ENCODE measurements at regions not wholly inside any gene's neighbourhood (a gene's known extent, or its start where the extent isn't known, plus 50 kb on each side); places are given as distances from the start of the nearest gene placed in this dataset.

GRCh38 chr5:82563745-82564144 is 285.6 kb upstream of the RPS23 start:
- no peak for TF ChIP-seq CTCF (IDR thresholded peaks at IDR 0.05; ENCODE audit: low read depth, low read length, missing control alignments)
- in situ Hi-C loops (cut with HindIII; ENCODE audit: low pct_ligation_motif_present, low sequenced_read_pairs): no loop called here
- H3K36me3 ChIP-seq (replicated peaks): no peaks in the 10 kb centered on the region
- no peak for DNase-seq
- no peaks in the 10 kb centered on the region for H3K27me3 ChIP-seq (replicated peaks)
- no peak overlapping the region for H3K27ac ChIP-seq
- no peak overlapping the region for H3K4me3 ChIP-seq (ENCODE audit: low read depth, low read length)

GRCh38 chr5:82562696-82563240 is 284.6 kb upstream of the RPS23 start:
- Histone ChIP-seq H3K4me3 (ENCODE audit: low read depth, low read length) (no peak overlapping the region), H3K27me3 (replicated peaks) (no peaks in the 10 kb centered on the region), H3K36me3 (replicated peaks) (no peaks in the 10 kb centered on the region), H3K27ac (no peak overlapping the region)
- no peak for DNase-seq
- TF ChIP-seq CTCF (IDR thresholded peaks at IDR 0.05; ENCODE audit: low read depth, low read length, missing control alignments): no peak
- in situ Hi-C loops (cut with HindIII; ENCODE audit: low pct_ligation_motif_present, low sequenced_read_pairs): no loop called here

- Histone ChIP-seq H3K27ac (no peak overlapping the region), H3K27me3 (replicated peaks) (no peaks in the 10 kb centered on the region), H3K36me3 (replicated peaks) (no peaks in the 10 kb centered on the region), H3K4me3 (ENCODE audit: low read depth, low read length) (no peak overlapping the region)
- TF ChIP-seq CTCF (IDR thresholded peaks at IDR 0.05; ENCODE audit: low read depth, low read length, missing control alignments): no peak
- no peak for DNase-seq
- in situ Hi-C loops (cut with HindIII; ENCODE audit: low pct_ligation_motif_present, low sequenced_read_pairs): no loop called here
Measured at GRCh38 chr5:82561797-82562196, 283.6 kb upstream of the RPS23 start.

GRCh38 chr5:82560969-82561368 is 282.8 kb upstream of the RPS23 start:
- no peaks in the 10 kb centered on the region for H3K27me3 ChIP-seq (replicated peaks)
- DNase-seq: no peak
- TF ChIP-seq CTCF (IDR thresholded peaks at IDR 0.05; ENCODE audit: low read depth, low read length, missing control alignments): no peak
- no peak overlapping the region for H3K27ac ChIP-seq
- in situ Hi-C loops (cut with HindIII; ENCODE audit: low pct_ligation_motif_present, low sequenced_read_pairs): no loop called here
- H3K36me3 ChIP-seq (replicated peaks): no peaks in the 10 kb centered on the region
- no peak overlapping the region for H3K4me3 ChIP-seq (ENCODE audit: low read depth, low read length)

- TF ChIP-seq CTCF (IDR thresholded peaks at IDR 0.05; ENCODE audit: low read depth, low read length, missing control alignments): no peak
- H3K27ac ChIP-seq: no peak overlapping the region
- H3K4me3 ChIP-seq (ENCODE audit: low read depth, low read length): no peak overlapping the region
- no peaks in the 10 kb centered on the region for H3K36me3 ChIP-seq (replicated peaks)
- in situ Hi-C loops (cut with HindIII; ENCODE audit: low pct_ligation_motif_present, low sequenced_read_pairs): no loop called here
- DNase-seq: no peak
- no peaks in the 10 kb centered on the region for H3K27me3 ChIP-seq (replicated peaks)
Measured at GRCh38 chr5:82560561-82560960, 282.4 kb upstream of the RPS23 start.

GRCh38 chr5:82551840-82552385 is 273.8 kb upstream of the RPS23 start:
- no peak for DNase-seq
- no peak overlapping the region for H3K4me3 ChIP-seq (ENCODE audit: low read depth, low read length)

More at GRCh38 chr5:82551840-82552385, 273.8 kb upstream of the RPS23 start:
- no peak overlapping the region for H3K27ac ChIP-seq
- no peaks in the 10 kb centered on the region for H3K36me3 ChIP-seq (replicated peaks)
- H3K27me3 ChIP-seq (replicated peaks): no peaks in the 10 kb centered on the region
- no peak for TF ChIP-seq CTCF (IDR thresholded peaks at IDR 0.05; ENCODE audit: low read depth, low read length, missing control alignments)
- in situ Hi-C loops (cut with HindIII; ENCODE audit: low pct_ligation_motif_present, low sequenced_read_pairs): no loop called here
